Ovary (tissue), 3 donors: ENCODE measurements at regions not wholly inside any gene's neighbourhood (a gene's known extent, or its start where the extent isn't known, plus 50 kb on each side); places are given as distances from the start of the nearest gene placed in this dataset.

Experiments used
- CTCF ChIP-seq, 3 donors: fragments of 450-650 bp in 2 of 3; fragments of 200-600 bp in 1 of 3; IDR thresholded peaks; one replicate each; pipeline versions ENCODE4 v1.5.1 to v1.8.0; 2016 to 2022; ENCODE audit warnings: antibody characterized with exemption in 3 of 3, mild to moderate bottlenecking in 1 of 3
- EP300 ChIP-seq: sonication (generic); formaldehyde crosslinking; IDR thresholded peaks from one replicate; pipeline ENCODE4 v1.6.1; 2017; ENCODE audit warnings: antibody characterized with exemption
- POLR2A ChIP-seq: fragments of 450-650 bp; IDR thresholded peaks from one replicate; pipeline ENCODE4 v1.6.1; 2017; ENCODE audit warnings: antibody characterized with exemption, mild to moderate bottlenecking, moderate library complexity
- donor health status: DM: no; HTN: no; CAD: no.

- TF ChIP-seq CTCF (IDR thresholded peaks at IDR 0.05) (no peak), EP300 (no peak), POLR2A (no peak)
These were observed 311.9 kb upstream of the EPHA3 start for GRCh38 chr3:88795503-88795902.
